DOHH2 (cell line): ENCODE measurements at regions not wholly inside any gene's neighbourhood (a gene's known extent, or its start where the extent isn't known, plus 50 kb on each side); places are given as distances from the start of the nearest gene placed in this dataset.

Experiments
- H3F3A ChIP-seq: fragments of 200-600 bp; sonication (generic), shearing (Covaris generic); 2 replicates; pipeline ENCODE4 v1.6.0; 2016; ENCODE audit warnings: antibody characterized with exemption, mild to moderate bottlenecking; ENCODE audit not compliant: control insufficient read depth, insufficient read depth
- H3K27ac ChIP-seq: fragments of 200-600 bp; sonication (generic); 2 replicates; pipeline ENCODE4 v1.5.1; 2014; ENCODE audit warnings: low read depth, mild to moderate bottlenecking, low read length, moderate library complexity
- H3K27me3 ChIP-seq: fragments of 200-600 bp; sonication (generic); 2 replicates; pipeline ENCODE4 v1.6.1; 2014; ENCODE audit warnings: mild to moderate bottlenecking, low read length, mixed read lengths; ENCODE audit not compliant: control insufficient read depth
- H3K36me3 ChIP-seq: fragments of 200-600 bp; sonication (generic); 2 replicates; pipeline ENCODE4 v1.6.1; 2014; ENCODE audit warnings: mild to moderate bottlenecking, low read length, moderate library complexity, mixed read lengths; ENCODE audit not compliant: control insufficient read depth
- H3K4me1 ChIP-seq: fragments of 200-600 bp; sonication (generic); 2 replicates; pipeline ENCODE4 v1.6.1; 2014; ENCODE audit warnings: mild to moderate bottlenecking, low read length, mixed read lengths; ENCODE audit not compliant: control insufficient read depth
- H3K4me2 ChIP-seq: fragments of 200-600 bp; sonication (generic); 2 replicates; pipeline ENCODE4 v1.6.0; 2014; ENCODE audit warnings: mild to moderate bottlenecking, low read length, moderate library complexity
- H3K4me3 ChIP-seq: fragments of 200-600 bp; sonication (generic); 2 replicates; pipeline ENCODE4 v1.5.1; 2014; ENCODE audit warnings: mild to moderate bottlenecking, low read length, mixed read lengths
- H3K79me2 ChIP-seq: fragments of 200-600 bp; sonication (generic); 2 replicates; pipeline ENCODE4 v1.6.1; 2014; ENCODE audit warnings: mild to moderate bottlenecking, low read length, mixed read lengths; ENCODE audit not compliant: control insufficient read depth
- H3K9me2 ChIP-seq: fragments of 200-600 bp; sonication (generic); replicated peaks from 2 replicates; pipeline ENCODE4 v1.6.1; 2014; ENCODE audit warnings: mild to moderate bottlenecking, low read length, mixed read lengths; ENCODE audit not compliant: control insufficient read depth
- H3K9me3 ChIP-seq: fragments of 200-600 bp; sonication (generic); 2 replicates; pipeline ENCODE4 v1.6.1; 2014; ENCODE audit warnings: antibody characterized with exemption, low read length, mixed read lengths; ENCODE audit not compliant: control insufficient read depth, insufficient read depth
- H4K20me1 ChIP-seq: fragments of 200-600 bp; sonication (generic); 2 replicates; pipeline ENCODE4 v1.6.0; 2014; ENCODE audit warnings: low read depth, mild to moderate bottlenecking, antibody characterized with exemption, low read length, moderate library complexity; ENCODE audit not compliant: control insufficient read depth, insufficient read depth
- CTCF ChIP-seq: fragments of 200-600 bp; sonication (generic); IDR thresholded peaks from one replicate; pipeline ENCODE4 v1.5.1; 2014; ENCODE audit warnings: antibody characterized with exemption, mild to moderate bottlenecking, low read depth, low read length; ENCODE audit not compliant: poor library complexity, severe bottlenecking
- EZH2phosphoT487 ChIP-seq: fragments of 200-600 bp; sonication (generic); IDR thresholded peaks from 2 replicates; pipeline ENCODE4 v1.6.1; 2017; ENCODE audit warnings: borderline replicate concordance, mild to moderate bottlenecking, antibody characterized with exemption, low read length, moderate library complexity, mixed read lengths

- H3F3A ChIP-seq, result no peaks in the 10 kb centered on the region
These were observed 384.4 kb upstream of the PDE4D start for GRCh38 chr5:60277941-60278340.

GRCh38 chr5:60274747-60275146, 381.2 kb upstream of the PDE4D start:
- Histone ChIP-seq H3K36me3 (no peaks in the 10 kb centered on the region), H3K4me1 (no peaks in the 10 kb centered on the region), H4K20me1 (no peaks in the 10 kb centered on the region), H3K4me2 (no peak overlapping the region), H3K27ac (no peak overlapping the region), H3K9me2 (no peaks in the 10 kb centered on the region), H3F3A (no peaks in the 10 kb centered on the region), H3K27me3 (0 out of 2 replicates have a peak, but pooled peaks cover 7% of the 10 kb centered on the region), H3K79me2 (no peaks in the 10 kb centered on the region), H3K4me3 (no peak overlapping the region), H3K9me3 (no peaks in the 10 kb centered on the region)
- TF ChIP-seq CTCF (no peak), EZH2phosphoT487 (no peak)

More at GRCh38 chr5:60277941-60278340, 384.4 kb upstream of the PDE4D start:
- no peak for TF ChIP-seq EZH2phosphoT487
- TF ChIP-seq CTCF, result no peak
- no peaks in the 10 kb centered on the region for H4K20me1 ChIP-seq
- H3K4me2 ChIP-seq, result no peak overlapping the region
- no peaks in the 10 kb centered on the region for H3K36me3 ChIP-seq
- H3K27me3 ChIP-seq, result 0 out of 2 replicates have a peak, but pooled peaks cover 3% of the 10 kb centered on the region
- no peaks in the 10 kb centered on the region for H3K4me1 ChIP-seq
- no peaks in the 10 kb centered on the region for H3K79me2 ChIP-seq
- no peak overlapping the region for H3K27ac ChIP-seq
- no peaks in the 10 kb centered on the region for H3K9me2 ChIP-seq
- H3K4me3 ChIP-seq, result no peak overlapping the region
- no peaks in the 10 kb centered on the region for H3K9me3 ChIP-seq

- H3K9me3 ChIP-seq, result no peaks in the 10 kb centered on the region
These were observed 378.0 kb upstream of the PDE4D start for GRCh38 chr5:60271517-60271916.

More at GRCh38 chr5:60271517-60271916, 378.0 kb upstream of the PDE4D start:
- no peak overlapping the region for H3K4me2 ChIP-seq
- H3F3A ChIP-seq, result no peaks in the 10 kb centered on the region
- TF ChIP-seq CTCF, result no peak
- no peak for TF ChIP-seq EZH2phosphoT487
- H4K20me1 ChIP-seq, result no peaks in the 10 kb centered on the region
- H3K4me1 ChIP-seq, result no peaks in the 10 kb centered on the region
- no peaks in the 10 kb centered on the region for H3K36me3 ChIP-seq
- 0 out of 2 replicates have a peak, but pooled peaks cover 4% of the 10 kb centered on the region for H3K27me3 ChIP-seq
- H3K9me2 ChIP-seq, result no peaks in the 10 kb centered on the region
- no peak overlapping the region for H3K27ac ChIP-seq
- H3K79me2 ChIP-seq, result no peaks in the 10 kb centered on the region
- no peak overlapping the region for H3K4me3 ChIP-seq
